HPDE6-E6E7 (cell line): ENCODE measurements at regions not wholly inside any gene's neighbourhood (a gene's known extent, or its start where the extent isn't known, plus 50 kb on each side); places are given as distances from the start of the nearest gene placed in this dataset.
"Not testable (repeated sequence)": the region's sequence is repeated elsewhere in the genome, so short reads cannot be mapped to it uniquely, and the experiment has no call there.

Experiments
- DNase-seq: peaks from one replicate; pipeline ENCODE4 v3.0.0; 2011; ENCODE audit warnings: missing footprints; ENCODE audit errors: extremely low spot score

GRCh38 chr2:11922294-11922693 is 175.9 kb downstream of the LPIN1 start:
- no peak for DNase-seq

- no peak for DNase-seq
Observed at GRCh38 chr2:11923935-11924334, 177.5 kb downstream of the LPIN1 start.

GRCh38 chr2:11925295-11926066 is 179.0 kb downstream of the LPIN1 start:
- no peak for DNase-seq

- DNase-seq: no peak
Observed at GRCh38 chr2:11930211-11930761, 183.9 kb downstream of the LPIN1 start.

DNA sequence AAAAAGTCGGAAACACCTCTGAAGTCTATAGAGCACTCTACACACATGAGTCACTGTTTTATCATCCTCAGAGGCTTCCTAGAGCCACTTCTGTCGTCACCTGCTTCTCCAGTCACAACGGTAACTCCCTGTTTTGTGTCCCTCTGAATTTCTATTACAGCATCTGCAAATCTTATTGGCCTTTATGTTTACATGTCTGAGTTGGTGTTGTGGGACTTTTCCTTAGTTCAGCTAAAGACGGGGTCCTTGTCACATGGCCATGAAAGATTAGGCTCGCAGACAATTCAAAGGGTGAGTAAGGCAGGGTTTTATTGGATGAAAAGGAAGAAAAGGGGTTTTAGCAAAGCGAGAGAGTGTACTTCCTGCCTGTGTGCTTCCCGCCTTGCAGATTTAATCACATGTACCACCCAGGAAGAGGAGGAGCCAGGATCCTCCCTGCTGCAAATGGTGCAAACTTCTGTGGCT is 185.6 kb downstream of the LPIN1 start:
- no peak for DNase-seq

DNA sequence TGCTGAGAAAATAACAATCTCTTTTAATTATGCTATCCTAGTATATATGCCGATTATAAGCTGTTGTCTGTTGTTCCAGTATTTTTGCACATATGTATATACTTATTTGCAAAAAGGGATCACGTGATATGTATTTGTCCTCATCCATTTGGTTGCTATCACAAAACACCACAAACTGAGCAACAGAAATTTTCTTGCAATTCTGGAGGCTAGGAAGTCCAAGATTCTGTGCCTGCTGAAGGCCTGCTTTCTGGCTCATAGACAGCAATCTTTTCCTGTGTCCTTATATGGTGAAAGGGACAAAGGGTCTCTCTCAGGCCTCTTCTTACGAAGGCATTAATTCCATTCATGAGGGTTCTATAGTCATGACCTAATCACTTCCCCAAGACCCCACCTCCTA is 186.5 kb downstream of the LPIN1 start:
- DNase-seq: no peak

GRCh38 chr2:11933854-11934253 is 187.4 kb downstream of the LPIN1 start:
- DNase-seq: no peak

DNA sequence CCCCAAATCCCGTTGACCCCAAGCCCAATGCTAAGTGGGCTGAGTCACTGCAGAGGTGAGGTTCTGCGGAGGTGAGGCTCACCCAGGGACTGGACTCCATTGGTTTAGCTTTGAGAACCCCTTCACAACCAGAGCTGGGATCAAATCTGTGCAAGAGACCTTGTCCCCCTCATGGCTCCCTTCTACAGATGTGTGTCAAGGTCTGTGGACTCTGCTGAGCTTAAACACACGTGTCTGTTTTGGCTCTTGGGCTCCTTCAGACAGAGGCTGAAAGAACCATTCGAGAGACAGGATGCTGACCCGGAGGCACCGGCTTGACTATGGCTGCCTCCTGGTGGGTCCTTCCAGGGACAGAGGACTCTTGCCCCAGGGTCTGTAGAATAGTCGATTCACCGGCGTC is 190.3 kb downstream of the LPIN1 start:
- DNase-seq: no peak

GRCh38 chr2:11938196-11938595 is 191.8 kb downstream of the LPIN1 start:
- DNase-seq: peak; percentile 69

DNA sequence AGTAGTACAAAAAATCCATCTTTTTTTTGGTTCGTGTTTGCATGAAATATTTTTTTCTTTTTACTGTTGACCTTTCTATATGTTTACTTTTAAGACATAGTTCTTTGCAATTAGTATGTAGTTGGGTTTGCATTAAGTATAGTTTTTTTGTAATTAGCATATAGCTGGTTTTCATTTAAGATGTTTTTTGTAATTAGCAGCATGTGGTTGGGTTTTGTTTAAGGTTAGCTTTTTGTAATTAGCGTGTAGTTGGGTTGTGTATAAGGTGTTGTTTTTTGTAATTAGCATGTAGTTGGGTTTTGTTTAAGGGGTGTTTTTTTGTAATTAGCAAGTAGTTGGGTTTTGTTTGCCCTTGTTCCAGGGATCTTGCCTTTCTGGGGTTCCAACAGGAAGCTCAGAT is 193.1 kb downstream of the LPIN1 start:
- DNase-seq: no peak

DNA sequence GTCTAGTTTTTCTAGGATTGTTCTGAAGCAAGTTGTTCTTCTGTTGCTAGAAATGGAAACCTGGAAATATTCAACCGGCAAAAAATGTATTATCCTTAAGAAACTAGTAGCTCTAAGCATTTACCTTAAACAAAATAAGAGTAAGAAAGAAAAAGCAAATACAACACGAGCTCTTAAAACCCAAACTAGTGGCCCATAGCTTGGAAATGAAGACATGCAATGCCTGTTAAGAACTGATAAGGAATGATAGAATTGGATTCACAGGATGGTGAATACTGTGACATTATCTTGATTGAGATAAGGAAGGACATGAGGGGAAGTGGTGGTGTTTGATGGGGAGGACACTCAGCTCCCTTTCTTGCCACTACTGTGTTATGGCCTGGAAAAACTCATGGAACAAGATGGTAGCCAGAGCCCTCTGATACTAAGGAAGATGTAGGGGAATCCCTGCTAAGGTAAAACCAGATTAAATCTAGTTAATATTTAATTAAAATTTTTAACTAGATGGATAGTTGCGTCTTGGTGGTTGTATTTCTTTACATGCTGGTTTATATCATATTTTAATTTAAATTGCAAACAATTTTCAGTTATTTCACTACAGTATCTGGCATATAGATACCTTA is 193.8 kb downstream of the LPIN1 start:
- DNase-seq: no peak

- DNase-seq: no peak
Observed at GRCh38 chr2:11940799-11941198, 194.4 kb downstream of the LPIN1 start.

- DNase-seq: no peak
Observed at GRCh38 chr2:11941201-11942177, 195.1 kb downstream of the LPIN1 start.

- no peak for DNase-seq
Observed at GRCh38 chr2:11942178-11942569, 195.7 kb downstream of the LPIN1 start.

DNA sequence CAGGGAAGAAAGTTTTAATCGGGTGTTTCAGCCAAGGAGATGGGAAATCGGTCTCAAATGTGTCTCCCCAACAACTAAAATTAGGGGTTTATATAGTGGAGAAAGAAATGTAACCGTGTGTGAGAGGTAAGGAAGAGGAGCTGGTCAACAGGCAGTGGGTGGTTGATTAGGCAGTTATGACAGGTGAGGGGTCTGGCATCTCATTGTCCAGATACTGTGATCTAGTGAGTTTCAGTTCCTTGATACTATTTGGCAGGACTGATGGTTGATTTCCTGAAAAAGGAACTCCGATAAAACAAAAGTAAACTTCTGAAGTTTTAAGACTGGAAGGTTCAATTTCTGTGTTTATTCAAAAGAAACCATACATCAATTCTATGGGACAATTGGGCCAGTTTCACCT is 197.9 kb downstream of the LPIN1 start:
- no peak for DNase-seq

DNA sequence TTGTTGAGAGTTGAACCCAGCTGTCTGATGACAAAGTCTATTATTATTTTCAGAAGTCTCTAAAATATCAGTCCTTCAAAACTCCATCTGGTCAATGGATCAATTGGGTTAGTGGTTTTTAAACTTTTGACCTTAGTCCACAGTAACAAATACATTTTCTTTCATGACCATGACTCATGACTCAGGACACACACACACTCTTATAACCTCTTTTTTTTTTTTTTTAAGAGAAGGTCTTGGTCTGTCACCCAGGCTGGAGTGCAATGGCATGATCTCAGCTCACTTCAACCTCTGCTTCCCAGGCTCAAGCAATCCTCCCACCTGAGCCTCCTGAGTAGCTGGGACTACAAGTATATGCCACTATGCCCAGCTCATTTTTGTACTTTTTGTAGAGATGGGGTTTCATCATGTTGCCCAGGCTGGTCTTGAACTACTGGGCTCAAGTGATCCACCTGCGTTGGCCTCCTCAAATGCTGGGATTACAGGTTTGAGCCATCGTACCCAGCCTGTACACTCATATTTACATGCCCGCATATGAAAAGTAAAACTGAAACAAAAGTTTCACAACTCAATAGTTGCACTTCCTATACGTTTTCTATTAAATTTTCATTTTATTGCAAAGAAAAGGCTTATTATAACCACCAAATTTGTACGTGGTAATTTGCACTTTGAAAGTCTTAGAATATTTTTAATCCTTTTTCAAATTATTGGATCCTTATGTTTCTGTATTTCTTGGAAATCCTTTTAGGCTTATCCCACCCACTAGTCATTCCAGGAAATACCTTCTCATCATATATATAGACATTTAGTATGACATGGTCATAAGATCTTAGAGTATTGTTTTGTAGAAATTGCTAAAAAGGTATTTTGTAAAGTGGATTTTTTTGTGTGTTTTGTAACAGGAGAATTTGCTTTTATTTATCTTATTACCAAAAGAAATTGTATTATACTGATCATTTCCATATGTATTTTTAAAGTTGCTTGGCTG is 199.0 kb downstream of the LPIN1 start:
- DNase-seq: no peak

GRCh38 chr2:11947956-11948355 is 201.5 kb downstream of the LPIN1 start:
- DNase-seq: no peak

DNA sequence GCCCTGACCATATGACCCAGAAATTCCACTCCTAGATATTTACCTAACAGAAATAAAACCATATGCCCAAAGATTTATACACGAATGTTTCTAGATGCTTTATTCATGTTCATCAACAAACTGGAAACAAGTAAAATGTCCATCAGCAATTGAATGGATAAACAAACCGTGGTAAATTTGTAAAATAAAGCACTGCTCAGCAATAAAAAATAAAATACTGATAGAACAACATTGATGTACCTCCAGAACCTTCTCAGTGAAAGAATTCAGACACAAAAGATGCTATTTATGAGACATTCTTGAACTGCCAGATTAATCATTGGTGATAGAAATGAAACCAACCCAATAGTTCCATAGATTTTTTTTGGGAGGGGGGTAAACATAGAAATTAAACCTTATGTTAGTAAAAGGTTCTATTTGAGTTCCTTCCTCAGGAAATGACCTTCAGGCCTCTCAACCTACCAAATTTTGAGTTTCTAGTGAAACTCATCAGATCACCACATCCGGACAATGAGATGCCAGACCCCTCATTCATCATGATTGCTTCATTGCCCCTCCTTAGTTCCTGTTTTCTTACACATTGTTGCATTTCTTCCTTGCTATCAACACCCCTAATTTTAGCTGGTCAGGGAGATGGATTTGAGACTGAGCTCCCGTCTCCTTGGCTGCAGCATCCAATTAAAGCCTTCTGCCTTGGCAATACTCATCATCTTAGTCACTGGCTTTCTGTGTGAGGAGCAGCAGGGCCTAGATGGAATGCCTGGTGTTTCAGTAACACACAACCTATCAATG is 203.5 kb downstream of the LPIN1 start:
- DNase-seq: no peak

DNA sequence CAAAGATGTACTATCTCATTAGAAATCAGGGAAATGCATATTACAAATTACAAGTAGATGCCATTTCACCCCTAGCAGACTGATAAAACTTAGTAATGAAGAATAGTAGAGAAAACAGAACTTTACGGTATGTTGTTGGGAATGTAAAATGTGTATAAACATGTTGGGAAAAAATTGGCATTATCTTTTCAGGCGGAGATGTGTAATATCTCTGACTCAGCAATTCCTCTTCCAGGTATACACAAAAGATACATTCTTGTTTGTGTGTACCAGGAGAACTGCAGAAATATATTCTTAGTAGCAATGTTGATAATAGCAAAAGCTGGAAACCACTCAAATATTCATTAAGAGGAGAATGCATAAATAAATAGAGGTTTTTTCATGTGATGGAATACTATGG is 204.5 kb downstream of the LPIN1 start:
- DNase-seq: no peak

GRCh38 chr2:11951492-11951891 is 205.1 kb downstream of the LPIN1 start:
- not testable (repeated sequence) for DNase-seq
